Stomach (tissue), 4 donors: ENCODE measurements at regions not wholly inside any gene's neighbourhood (a gene's known extent, or its start where the extent isn't known, plus 50 kb on each side); places are given as distances from the start of the nearest gene placed in this dataset.

Source experiments
- CTCF ChIP-seq, 7 experiments: fragments of 450-650 bp in 4 of 7; fragments of 200-600 bp in 3 of 7; sonication (generic) in 3 of 7; IDR thresholded peaks; one replicate each; pipeline ENCODE4 v1.5.1; 2016 to 2019; ENCODE audit warnings: antibody characterized with exemption in 7 of 7, control low read depth in 2 of 7, mild to moderate bottlenecking in 1 of 7
- POLR2A ChIP-seq, 4 donors: fragments of 450-650 bp; IDR thresholded peaks; one replicate each; pipeline ENCODE4 v1.6.1; 2016; ENCODE audit warnings: antibody characterized with exemption in 4 of 4, control low read depth in 2 of 4, mild to moderate bottlenecking in 1 of 4, moderate library complexity in 1 of 4
- POLR2AphosphoS5 ChIP-seq, 3 donors: sonication (generic); formaldehyde crosslinking; IDR thresholded peaks; one replicate each; pipeline ENCODE4 v1.6.1; 2016; ENCODE audit warnings: antibody characterized with exemption in 3 of 3

- TF ChIP-seq CTCF (IDR thresholded peaks at IDR 0.05) (no peak), POLR2A (IDR thresholded peaks at IDR 0.05) (no peak), POLR2AphosphoS5 (IDR thresholded peaks at IDR 0.05) (no peak)
These were observed 327.5 kb downstream of the SETD4 start for GRCh38 chr21:35732788-35733187.
